ENCODE measurements at regions not wholly inside any gene's neighbourhood (a gene's known extent, or its start where the extent isn't known, plus 50 kb on each side); places are given as distances from the start of the nearest gene placed in this dataset.

- TF ChIP-seq CTCF (IDR thresholded peaks at IDR 0.05) = no peak
- Histone ChIP-seq H3K27ac (no peak overlapping the region), H3K27me3 (no peaks in the 10 kb centered on the region), H3K4me1 (peaks cover 0 to 14% of the 10 kb centered on the region in 2 donors), H3K9me3 (no peaks in the 10 kb centered on the region), H3K36me3 (no peaks in the 10 kb centered on the region), H3K4me3 (no peak overlapping the region)
- no peak for DNase-seq (ENCODE audit: low spot score)
Observed at GRCh38 chr5:107293541-107294210, 377.1 kb downstream of the EFNA5 start.

GRCh38 chr5:107291866-107292265, 378.9 kb downstream of the EFNA5 start:
- DNase-seq (ENCODE audit: low spot score) = no peak
- H3K27ac ChIP-seq = no peak overlapping the region
- TF ChIP-seq CTCF (IDR thresholded peaks at IDR 0.05) = no peak
- H3K36me3 ChIP-seq = no peaks in the 10 kb centered on the region
- H3K4me1 ChIP-seq = peaks cover 0 to 14% of the 10 kb centered on the region in 2 donors
- H3K27me3 ChIP-seq = no peaks in the 10 kb centered on the region
- no peak overlapping the region for H3K4me3 ChIP-seq
- H3K9me3 ChIP-seq = no peaks in the 10 kb centered on the region

GRCh38 chr5:107290780-107291398, 379.8 kb downstream of the EFNA5 start:
- peaks cover 0 to 14% of the 10 kb centered on the region in 2 donors for H3K4me1 ChIP-seq
- no peak for DNase-seq (ENCODE audit: low spot score)
- no peaks in the 10 kb centered on the region for H3K36me3 ChIP-seq
- H3K27me3 ChIP-seq = no peaks in the 10 kb centered on the region
- no peak overlapping the region for H3K27ac ChIP-seq
- TF ChIP-seq CTCF (IDR thresholded peaks at IDR 0.05) = no peak
- no peaks in the 10 kb centered on the region for H3K9me3 ChIP-seq
- H3K4me3 ChIP-seq = no peak overlapping the region

- Histone ChIP-seq H3K27ac (no peak overlapping the region), H3K36me3 (no peaks in the 10 kb centered on the region), H3K9me3 (no peaks in the 10 kb centered on the region), H3K4me3 (no peak overlapping the region), H3K27me3 (no peaks in the 10 kb centered on the region), H3K4me1 (peaks cover 0 to 10% of the 10 kb centered on the region in 2 donors)
- no peak for TF ChIP-seq CTCF (IDR thresholded peaks at IDR 0.05)
- DNase-seq (ENCODE audit: low spot score) = no peak
Observed at GRCh38 chr5:107289030-107289714, 381.6 kb downstream of the EFNA5 start.

GRCh38 chr5:107286447-107287098, 384.2 kb downstream of the EFNA5 start:
- Histone ChIP-seq H3K27me3 (no peaks in the 10 kb centered on the region), H3K4me1 (no peaks in the 10 kb centered on the region), H3K9me3 (no peaks in the 10 kb centered on the region), H3K36me3 (no peaks in the 10 kb centered on the region), H3K27ac (no peak overlapping the region), H3K4me3 (no peak overlapping the region)
- no peak for TF ChIP-seq CTCF (IDR thresholded peaks at IDR 0.05)
- no peak for DNase-seq (ENCODE audit: low spot score)
